HEK293T (cell line): ENCODE measurements at regions not wholly inside any gene's neighbourhood (a gene's known extent, or its start where the extent isn't known, plus 50 kb on each side); places are given as distances from the start of the nearest gene placed in this dataset.

ENCODE experiments used
- ELF4 ChIP-seq: fragments of 450-650 bp; IDR thresholded peaks from 2 replicates; pipeline ENCODE4 v1.6.1; 2017; ENCODE audit warnings: antibody characterized with exemption
- SUZ12 ChIP-seq: fragments of 450-650 bp; IDR thresholded peaks from 2 replicates; pipeline ENCODE4 v1.6.1; 2016; ENCODE audit warnings: mild to moderate bottlenecking
- TARDBP ChIP-seq: fragments of 450-650 bp; IDR thresholded peaks from 2 replicates; pipeline ENCODE4 v1.6.1; 2016

DNA sequence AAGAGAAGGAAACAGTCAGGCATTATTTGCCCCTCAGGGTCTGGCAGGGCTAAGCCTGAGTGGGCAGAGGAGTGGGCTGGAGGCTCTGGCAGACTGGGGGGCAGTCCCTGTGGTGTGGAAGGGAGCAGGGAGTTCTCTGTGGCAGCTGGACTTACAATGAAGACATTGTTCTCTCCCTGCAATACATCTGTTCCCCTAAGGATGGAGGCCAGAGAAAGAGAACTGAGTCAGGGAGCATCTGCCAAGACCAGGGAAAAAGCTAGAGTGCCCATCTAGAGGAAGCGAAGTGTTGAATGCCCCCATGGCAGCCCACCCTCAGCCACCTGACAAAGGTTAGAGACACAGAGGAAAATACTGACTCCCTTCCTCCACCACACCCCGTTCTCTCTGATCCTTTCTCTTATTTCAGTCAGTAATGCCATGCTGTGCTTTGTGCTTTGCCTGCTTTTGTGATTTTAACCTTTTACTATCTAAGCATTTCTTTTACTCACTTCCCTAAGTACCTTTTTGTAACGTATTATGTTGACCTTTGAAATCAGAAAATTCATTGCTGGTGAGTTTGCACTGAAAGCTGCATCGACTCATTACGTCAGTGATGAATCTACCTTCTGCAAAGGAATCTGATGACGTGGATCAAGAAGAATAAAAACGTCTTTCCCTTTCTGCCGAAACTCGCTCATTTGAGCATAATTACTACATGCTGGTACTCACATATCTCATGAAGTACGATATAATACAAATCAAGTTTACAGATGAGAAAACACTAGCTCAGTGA is 76.0 kb downstream of the ACTL7B start:
- TF ChIP-seq TARDBP (no peak), SUZ12 (no peak), ELF4 (no peak)
